DMS79 treated with DMSO at 0.1 percent for 48 hours (cell line): ENCODE measurements at regions not wholly inside any gene's neighbourhood (a gene's known extent, or its start where the extent isn't known, plus 50 kb on each side); places are given as distances from the start of the nearest gene placed in this dataset.

Experiments used
- DNase-seq: peaks from one replicate; lab custom pipeline; 2025; lab: John Stamatoyannopoulos, UW

DNA sequence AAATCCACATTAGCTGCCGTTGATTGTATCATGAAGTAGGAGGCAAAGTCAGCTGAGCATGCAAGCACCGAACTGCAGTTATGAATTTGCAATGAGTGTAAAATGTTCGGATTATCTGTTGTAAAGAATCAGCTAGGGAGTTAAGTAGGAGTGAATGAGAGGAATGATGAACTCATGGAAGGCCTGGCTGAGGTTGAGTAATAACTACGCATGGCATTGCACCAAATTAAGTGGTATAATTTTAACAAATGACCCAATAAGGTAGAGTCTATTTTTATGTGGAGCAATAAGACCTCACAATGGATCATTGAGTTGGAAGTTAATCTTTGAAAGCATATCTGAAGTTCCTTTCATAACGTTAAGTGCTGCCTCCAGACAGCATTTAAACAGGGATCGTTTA, 288.2 kb upstream of the CHST9 start:
- DNase-seq: no peak

- DNase-seq: no peak
Observed at GRCh38 chr18:27467073-27467472, 282.0 kb upstream of the CHST9 start.

GRCh38 chr18:27461957-27462356, 276.8 kb upstream of the CHST9 start:
- DNase-seq: no peak

GRCh38 chr18:27449104-27449503, 264.0 kb upstream of the CHST9 start:
- DNase-seq: no peak

- no peak for DNase-seq
Observed at GRCh38 chr18:27447930-27448329, 262.8 kb upstream of the CHST9 start.

GRCh38 chr18:27447451-27447881, 262.4 kb upstream of the CHST9 start:
- no peak for DNase-seq

- no peak for DNase-seq
Observed at GRCh38 chr18:27430595-27430994, 245.5 kb upstream of the CHST9 start.

- DNase-seq: no peak
Observed at GRCh38 chr18:27428716-27429475, 243.8 kb upstream of the CHST9 start.

DNA sequence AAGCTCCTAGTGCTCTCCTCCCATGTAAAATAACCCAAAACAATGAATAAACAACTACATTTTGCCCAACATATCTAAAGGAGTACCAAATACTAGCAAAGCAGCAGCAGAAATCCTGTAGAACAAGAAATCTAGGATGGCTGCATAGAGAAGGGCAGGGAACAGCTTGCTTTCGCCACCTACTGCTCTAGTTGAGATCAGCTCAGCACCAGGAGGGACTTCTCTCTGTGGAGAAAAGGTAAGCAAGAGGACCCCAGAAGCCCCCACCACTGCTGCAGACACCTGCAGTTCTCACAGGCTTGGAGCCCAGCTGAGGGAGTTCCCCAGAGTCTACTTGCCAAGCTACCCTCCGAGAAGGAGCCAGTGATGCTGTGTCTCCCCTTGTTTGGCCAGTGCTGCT, 243.0 kb upstream of the CHST9 start:
- DNase-seq: no peak

- DNase-seq: no peak
Observed at GRCh38 chr18:27423581-27423980, 238.5 kb upstream of the CHST9 start.

DNA sequence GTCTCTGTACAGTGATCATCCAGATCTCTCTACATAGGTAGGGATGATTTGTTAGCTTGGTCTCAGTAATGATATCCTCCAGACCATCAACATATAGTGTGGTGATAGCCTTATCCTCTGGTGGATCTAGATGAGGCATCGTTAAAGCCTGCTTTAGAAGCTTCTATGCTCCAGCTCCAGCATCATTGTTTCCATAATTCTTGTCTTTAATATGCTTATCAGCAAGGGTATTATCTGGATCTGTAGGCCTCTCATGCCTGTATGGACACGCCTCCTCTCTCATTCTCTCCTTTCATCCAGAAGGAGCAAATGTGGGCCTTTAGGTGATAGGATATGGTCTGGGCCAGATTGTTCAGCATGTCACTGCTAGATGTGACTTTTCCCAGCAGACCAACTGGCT, 234.5 kb upstream of the CHST9 start:
- no peak for DNase-seq

GRCh38 chr18:27415495-27415894, 230.4 kb upstream of the CHST9 start:
- no peak for DNase-seq

DNA sequence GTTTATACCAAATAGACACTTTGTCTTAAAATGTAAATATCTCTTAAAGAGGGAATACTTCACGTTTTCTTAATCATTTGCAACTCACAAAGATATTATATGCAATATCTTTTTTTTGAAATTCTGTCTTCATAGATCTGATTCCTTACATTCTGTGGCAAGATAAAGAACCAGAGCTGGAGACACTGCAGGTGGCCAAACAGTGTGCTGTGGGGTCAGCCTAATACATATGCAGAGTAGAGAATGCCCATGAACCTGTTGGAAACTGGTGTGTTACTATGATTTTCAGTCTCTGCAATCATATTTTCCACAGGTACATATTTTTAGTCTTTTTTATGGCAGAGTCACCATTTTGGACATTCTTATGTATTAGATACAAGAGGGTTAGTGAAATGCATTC, 229.6 kb upstream of the CHST9 start:
- no peak for DNase-seq

DNA sequence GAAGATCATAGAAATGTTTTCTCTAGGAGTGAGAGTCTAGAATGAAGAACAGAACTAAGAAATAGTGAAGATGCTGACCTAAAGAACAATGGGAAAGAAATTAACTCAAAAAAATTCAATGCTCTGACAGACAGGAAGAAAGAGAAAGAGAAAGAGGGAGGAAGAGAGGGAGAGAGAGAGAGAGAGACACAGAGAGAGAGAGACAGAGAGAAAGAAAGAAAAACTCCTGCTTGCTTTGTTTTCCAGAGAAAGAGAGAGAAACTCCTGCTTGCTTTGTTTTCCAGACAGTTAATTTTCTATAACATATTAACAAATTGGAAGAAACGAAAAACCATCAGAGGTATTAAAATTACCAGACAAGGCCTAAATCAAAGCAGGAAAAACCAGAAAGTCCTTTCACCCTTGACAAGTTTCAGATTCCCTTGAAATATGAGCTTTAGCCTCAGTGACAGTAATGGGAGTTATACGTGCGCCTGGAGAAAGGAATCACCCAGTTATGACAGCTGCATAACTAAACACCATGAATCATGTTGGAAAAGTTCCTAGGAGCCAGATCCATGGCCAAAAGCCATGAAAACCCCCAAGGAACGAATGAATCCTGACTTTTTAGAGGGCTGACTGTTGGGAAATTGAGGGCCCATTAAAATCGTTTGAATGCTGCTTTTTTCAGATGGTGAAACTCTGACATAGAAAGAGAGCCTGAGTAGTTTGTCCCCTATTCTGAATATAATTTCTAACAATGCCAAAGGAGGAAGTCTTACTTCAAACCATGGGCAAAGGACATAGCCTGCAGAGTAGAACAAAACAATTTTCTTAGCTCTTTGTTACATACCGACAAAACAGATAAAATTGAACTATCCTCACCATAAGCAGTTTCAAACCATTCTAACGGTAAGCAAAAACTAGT, 228.6 kb upstream of the CHST9 start:
- no peak for DNase-seq

DNA sequence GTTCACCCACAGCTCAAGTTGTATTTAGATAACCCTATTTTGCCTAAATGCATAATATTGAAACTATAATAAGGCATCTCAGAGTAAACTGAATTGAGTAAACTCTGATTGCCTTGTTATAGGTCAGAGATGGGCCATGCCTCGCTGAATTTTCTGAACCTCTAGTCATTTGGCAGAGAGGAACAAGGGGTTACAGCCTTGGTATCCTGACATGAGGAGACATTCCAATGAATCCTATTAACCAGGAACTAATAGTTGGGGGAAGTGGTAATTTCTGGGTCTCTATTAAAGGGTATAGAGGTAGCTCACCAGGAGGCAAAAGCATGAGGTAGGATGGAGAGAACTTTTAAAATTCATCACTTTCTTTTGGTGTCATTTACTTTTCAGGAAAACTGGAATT, 227.4 kb upstream of the CHST9 start:
- no peak for DNase-seq

DNA sequence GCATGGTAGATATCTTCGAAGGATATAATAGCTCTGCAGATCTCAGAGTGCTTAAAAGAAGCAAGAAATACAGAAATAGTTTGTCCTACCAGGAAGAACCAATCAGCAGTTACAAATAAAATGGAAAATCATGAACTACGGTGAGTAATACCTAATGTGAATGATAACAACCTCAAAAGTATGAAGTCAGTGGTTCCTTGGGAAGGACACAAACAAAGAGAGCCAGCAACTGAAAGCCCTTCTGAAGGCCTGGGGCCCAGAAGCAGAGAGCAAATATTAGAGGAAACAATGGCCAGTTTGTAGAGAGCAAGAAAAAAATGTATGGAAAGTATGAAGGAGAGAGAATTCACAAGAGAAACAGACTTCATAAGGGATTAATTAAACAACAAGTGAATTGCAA, 226.8 kb upstream of the CHST9 start:
- DNase-seq: no peak

GRCh38 chr18:27411013-27411412, 225.9 kb upstream of the CHST9 start:
- DNase-seq: no peak

- DNase-seq: no peak
Observed at GRCh38 chr18:27404855-27405254, 219.7 kb upstream of the CHST9 start.

GRCh38 chr18:27400001-27400400, 214.9 kb upstream of the CHST9 start:
- DNase-seq: no peak

DNA sequence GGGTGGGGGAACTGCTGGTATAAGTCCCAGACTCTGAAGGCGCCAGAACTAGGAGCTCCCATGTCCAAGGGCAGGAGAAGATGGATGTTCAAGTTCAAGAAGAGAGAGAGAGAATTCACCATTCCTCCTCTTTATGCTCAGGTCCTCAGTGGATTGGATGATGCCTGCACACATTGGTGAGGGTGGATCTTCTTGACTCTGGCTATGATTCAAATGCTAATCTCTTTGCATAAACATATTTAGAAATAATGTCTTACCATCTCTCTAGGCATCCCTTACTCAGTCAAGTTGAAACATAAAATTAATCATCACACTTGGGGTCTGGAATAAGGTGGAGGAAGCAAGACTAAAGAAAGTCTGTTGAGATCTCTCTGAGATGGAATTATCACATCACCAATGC, 210.6 kb upstream of the CHST9 start:
- no peak for DNase-seq

DNA sequence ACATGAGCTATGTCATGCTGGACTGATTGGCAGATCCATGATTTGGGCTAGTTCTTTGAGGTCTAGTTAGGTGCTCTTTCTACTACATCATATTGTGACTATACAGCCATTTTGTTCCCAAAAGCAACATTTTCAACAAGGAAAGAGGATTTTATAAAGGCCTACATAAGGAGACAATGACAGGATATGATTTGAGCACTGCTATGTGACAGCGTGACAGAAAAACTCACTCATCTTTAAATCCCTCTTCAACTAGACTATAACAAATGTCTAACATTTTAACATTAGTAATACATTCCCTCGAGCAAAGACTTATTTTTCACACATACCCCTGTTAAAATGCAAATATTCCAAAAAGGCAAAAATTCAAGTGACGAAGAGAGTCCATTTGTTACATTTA, 209.6 kb upstream of the CHST9 start:
- no peak for DNase-seq

DNA sequence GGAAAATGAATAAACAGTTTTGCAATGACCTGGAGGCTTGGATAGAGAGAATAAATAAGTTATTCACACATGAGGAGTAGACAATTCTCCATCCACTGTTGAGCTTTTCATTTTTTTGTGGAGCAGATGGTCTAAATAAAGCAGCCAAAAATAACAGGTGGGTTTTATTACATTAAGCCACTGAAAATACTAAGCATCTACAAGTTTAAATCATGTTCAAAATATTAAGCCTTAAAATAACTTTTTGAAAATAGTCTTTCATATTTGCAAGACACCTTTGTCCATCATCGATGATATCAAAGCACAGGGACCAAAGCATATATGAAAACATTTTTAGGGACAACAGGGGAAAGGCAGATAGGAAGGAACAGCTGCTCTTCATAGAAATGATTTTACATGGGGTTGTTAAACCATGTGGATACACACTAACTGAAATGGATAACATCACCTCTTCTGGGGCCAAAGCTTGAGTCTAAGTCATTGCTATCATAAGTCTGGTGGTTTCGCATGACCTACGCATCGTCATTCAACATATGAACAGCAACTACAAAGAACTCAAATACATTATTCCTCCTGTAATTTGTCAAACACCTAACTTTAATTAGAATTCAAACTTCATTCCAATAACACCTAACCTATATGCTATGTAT, 197.6 kb upstream of the CHST9 start:
- DNase-seq: no peak
